ENCODE measurements at regions not wholly inside any gene's neighbourhood (a gene's known extent, or its start where the extent isn't known, plus 50 kb on each side); places are given as distances from the start of the nearest gene placed in this dataset.

- DNase-seq: no peak
Measured at GRCh38 chr3:22117751-22118346, 366.8 kb upstream of the ZNF385D start.

GRCh38 chr3:22118542-22118941, 367.5 kb upstream of the ZNF385D start:
- no peak for DNase-seq

- DNase-seq: no peak
Measured at GRCh38 chr3:22121068-22121701, 370.2 kb upstream of the ZNF385D start.

- DNase-seq: no peak
Measured at GRCh38 chr3:22122567-22122966, 371.6 kb upstream of the ZNF385D start.

GRCh38 chr3:22129101-22129500, 378.1 kb upstream of the ZNF385D start:
- no peak for DNase-seq

GRCh38 chr3:22141769-22142168, 390.8 kb upstream of the ZNF385D start:
- DNase-seq: no peak

GRCh38 chr3:22147161-22147560, 396.2 kb upstream of the ZNF385D start:
- DNase-seq: no peak

- DNase-seq: no peak
Measured at GRCh38 chr3:22156868-22157267, 405.9 kb upstream of the ZNF385D start.

- no peak for DNase-seq
Measured at GRCh38 chr3:22157848-22158247, 406.8 kb upstream of the ZNF385D start.

GRCh38 chr3:22159004-22159695, 408.1 kb upstream of the ZNF385D start:
- no peak for DNase-seq

- DNase-seq: no peak
Measured at GRCh38 chr3:22161315-22161714, 410.3 kb upstream of the ZNF385D start.

- DNase-seq: no peak
Measured at GRCh38 chr3:22170370-22170769, 419.4 kb upstream of the ZNF385D start.

- DNase-seq: no peak
Measured at GRCh38 chr3:22172964-22173363, 422.0 kb upstream of the ZNF385D start.

GRCh38 chr3:22175947-22176346, 424.9 kb upstream of the ZNF385D start:
- DNase-seq: no peak

GRCh38 chr3:22176911-22177310, 425.9 kb upstream of the ZNF385D start:
- DNase-seq: no peak

GRCh38 chr3:22189616-22190015, 438.6 kb upstream of the ZNF385D start:
- DNase-seq: no peak

GRCh38 chr3:22199095-22199494, 448.1 kb upstream of the ZNF385D start:
- DNase-seq: no peak

GRCh38 chr3:22208844-22209243, 457.8 kb upstream of the ZNF385D start:
- no peak for DNase-seq

- DNase-seq: no peak
Measured at GRCh38 chr3:22209578-22209977, 458.6 kb upstream of the ZNF385D start.

- no peak for DNase-seq
Measured at GRCh38 chr3:22210693-22211092, 459.7 kb upstream of the ZNF385D start.

- DNase-seq: no peak
Measured at GRCh38 chr3:22216601-22217000, 465.6 kb upstream of the ZNF385D start.

- no peak for DNase-seq
Measured at GRCh38 chr3:22225161-22225560, 474.2 kb upstream of the ZNF385D start.

GRCh38 chr3:22228705-22229104, 477.7 kb upstream of the ZNF385D start:
- no peak for DNase-seq

- no peak for DNase-seq
Measured at GRCh38 chr3:22231061-22231460, 480.1 kb upstream of the ZNF385D start.
